ENCODE measurements at regions not wholly inside any gene's neighbourhood (a gene's known extent, or its start where the extent isn't known, plus 50 kb on each side); places are given as distances from the start of the nearest gene placed in this dataset.

GRCh38 chr18:10216791-10217190 lies 237.6 kb upstream of the APCDD1 start (continued):
- TF ChIP-seq REST (IDR thresholded peaks at IDR 0.05; ENCODE audit: low read depth) (no peak), SIN3A (IDR thresholded peaks at IDR 0.05; ENCODE audit: low read depth) (no peak)

- POLR2A ChIA-PET, result no interaction called here
Measured at GRCh38 chr18:10217211-10217610, 237.2 kb upstream of the APCDD1 start.

GRCh38 chr18:10225300-10225699 lies 229.1 kb upstream of the APCDD1 start:
- POLR2A ChIA-PET, result no interaction called here
- BruUV-seq (replicated peaks), result no TSS peak
- ATAC-seq, result no peak
- TF ChIP-seq ELF1 (IDR thresholded peaks at IDR 0.05; ENCODE audit: borderline replicate concordance, low read depth) (no peak), POLR2A (IDR thresholded peaks at IDR 0.05; ENCODE audit: borderline replicate concordance, extremely low read depth, insufficient read depth, insufficient read length) (no peak), YY1 (IDR thresholded peaks at IDR 0.05; ENCODE audit: extremely low read depth, insufficient replicate concordance, low read depth, low read length) (no peak), CTCF (IDR thresholded peaks at IDR 0.05 in 2 of 3, conservative IDR thresholded peaks at IDR 0.05 in 1 of 3; ENCODE audit: borderline replicate concordance in 1 of 3, insufficient read depth in 1 of 3, low read depth in 2 of 3, low read length in 2 of 3) (no peak), ZBTB33 (IDR thresholded peaks at IDR 0.05; ENCODE audit: extremely low read depth, insufficient replicate concordance, low read length) (no peak), EZH2phosphoT487 (IDR thresholded peaks at IDR 0.05; ENCODE audit: borderline replicate concordance) (no peak), EGR1 (IDR thresholded peaks at IDR 0.05; ENCODE audit: low read depth) (no peak), SP1 (IDR thresholded peaks at IDR 0.05; ENCODE audit: low read depth) (no peak)

More at GRCh38 chr18:10217211-10217610, 237.2 kb upstream of the APCDD1 start:
- ChIA-PET RAD21 (ENCODE audit: low non-redundant PET in 1 of 2, low total read pairs in 2 of 2, uncharacterized antibody in 2 of 2, unreplicated experiment in 2 of 2) (no interaction called here), CTCF (no interaction called here)
- TF ChIP-seq POLR2AphosphoS5 (IDR thresholded peaks at IDR 0.05; ENCODE audit: low read depth, low read length) (no peak), EZH2phosphoT487 (IDR thresholded peaks at IDR 0.05; ENCODE audit: borderline replicate concordance) (no peak)
- H3K79me2 ChIP-seq (ENCODE audit: insufficient read depth, low read length), result no peaks in the 10 kb centered on the region
- H3K9me2 ChIP-seq (ENCODE audit: insufficient read depth), result no peaks in the 10 kb centered on the region
- ATAC-seq (no peak), DNase-seq (ENCODE audit: low read depth, low spot score) (no peak)
- 0 out of 2 replicates have a peak, but pooled peaks cover 8% of the 10 kb centered on the region for H3K27me3 ChIP-seq (ENCODE audit: insufficient read depth, low read length)
- H4K20me1 ChIP-seq (ENCODE audit: insufficient read depth), result no peaks in the 10 kb centered on the region
- no TSS peak for BruUV-seq (replicated peaks)
- H3K4me3 ChIP-seq (replicated peaks in 1 of 2; ENCODE audit: low read depth in 1 of 2, low read length in 2 of 2), result no peak overlapping the region
- H3K4me2 ChIP-seq (ENCODE audit: low read length), result no peak overlapping the region
- no peaks in the 10 kb centered on the region for H3K9me3 ChIP-seq (ENCODE audit: control insufficient read depth in 1 of 2, insufficient read depth in 1 of 2, low read depth in 1 of 2, low read length in 2 of 2)
- no peaks in the 10 kb centered on the region for H3K36me3 ChIP-seq (ENCODE audit: control insufficient read depth in 1 of 2, insufficient read depth in 2 of 2, low read length in 2 of 2)
- no peaks in the 10 kb centered on the region for H3K4me1 ChIP-seq (ENCODE audit: control insufficient read depth in 1 of 2, insufficient read depth in 2 of 2, low read length in 2 of 2)
- no peak overlapping the region for H3K9ac ChIP-seq (ENCODE audit: low read length)
- H3K27ac ChIP-seq (ENCODE audit: low read depth, low read length), result no peak overlapping the region
- H2AFZ ChIP-seq (ENCODE audit: low read depth, low read length, poor library complexity, severe bottlenecking), result no peak overlapping the region
- intact Hi-C loops (cut with micrococcal nuclease), result no loop called here

More at GRCh38 chr18:10225300-10225699, 229.1 kb upstream of the APCDD1 start:
- Histone ChIP-seq H3K4me3 (replicated peaks in 1 of 2; ENCODE audit: low read depth in 1 of 2, low read length in 2 of 2) (no peak overlapping the region), H4K20me1 (ENCODE audit: insufficient read depth) (no peaks in the 10 kb centered on the region), H3K36me3 (ENCODE audit: control insufficient read depth in 1 of 2, insufficient read depth in 2 of 2, low read length in 2 of 2) (no peaks in the 10 kb centered on the region), H3K27me3 (ENCODE audit: insufficient read depth, low read length) (no peaks in the 10 kb centered on the region), H3K79me2 (ENCODE audit: insufficient read depth, low read length) (no peaks in the 10 kb centered on the region), H3K9me2 (ENCODE audit: insufficient read depth) (no peaks in the 10 kb centered on the region), H3K4me2 (ENCODE audit: low read length) (no peak overlapping the region), H2AFZ (ENCODE audit: low read depth, low read length, poor library complexity, severe bottlenecking) (no peak overlapping the region), H3K9ac (ENCODE audit: low read length) (no peak overlapping the region), H3K27ac (ENCODE audit: low read depth, low read length) (no peak overlapping the region), H3K9me3 (ENCODE audit: control insufficient read depth in 1 of 2, insufficient read depth in 1 of 2, low read depth in 1 of 2, low read length in 2 of 2) (peaks cover 0 to 4% of the 10 kb centered on the region in 2 experiments; a peak in 1 of 4 replicates), H3K4me1 (ENCODE audit: control insufficient read depth in 1 of 2, insufficient read depth in 2 of 2, low read length in 2 of 2) (peaks cover 0 to 5% of the 10 kb centered on the region in 2 experiments; a peak in 2 of 4 replicates)
- intact Hi-C loops (cut with micrococcal nuclease), result no loop called here
- no peak for DNase-seq (ENCODE audit: low read depth, low spot score)
- ChIA-PET RAD21 (ENCODE audit: low non-redundant PET in 1 of 2, low total read pairs in 2 of 2, uncharacterized antibody in 2 of 2, unreplicated experiment in 2 of 2) (no interaction called here), CTCF (no interaction called here)

All from HCT116 (cell line).